ENCODE measurements at regions not wholly inside any gene's neighbourhood (a gene's known extent, or its start where the extent isn't known, plus 50 kb on each side); places are given as distances from the start of the nearest gene placed in this dataset.

DNA sequence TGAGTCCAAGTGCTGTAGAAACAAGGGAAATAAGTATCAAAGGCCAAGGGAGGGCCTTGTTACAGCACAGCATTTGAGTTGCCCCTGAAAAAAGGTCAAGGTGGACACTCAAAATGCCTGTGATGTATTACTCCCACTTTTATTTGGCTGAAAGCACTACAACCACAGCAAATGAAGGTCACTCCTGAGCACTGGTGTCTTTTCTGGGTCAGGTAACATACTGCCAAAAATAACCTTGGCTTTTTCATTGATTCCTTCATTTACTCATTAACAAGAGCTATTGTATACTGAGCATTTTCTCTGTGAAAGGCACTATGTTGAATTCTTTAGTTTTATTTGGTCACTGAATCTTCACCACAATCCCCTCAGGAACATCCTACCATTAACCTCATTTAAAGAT is 590.3 kb downstream of the BCL11A start:
- CTCF ChIA-PET = no interaction called here
- no peak for ATAC-seq (ENCODE audit: poor library complexity)
- no peak overlapping the region for H3K4me3 Mint-ChIP-seq

GRCh38 chr2:59961746-59962145 is 591.7 kb downstream of the BCL11A start:
- no peak overlapping the region for H3K4me3 ChIP-seq (ENCODE audit: low read length)
- H3K27me3 ChIP-seq (ENCODE audit: control insufficient read depth in 1 of 2, insufficient read depth in 2 of 2, low read length in 2 of 2) = no peaks in the 10 kb centered on the region
- TF ChIP-seq CTCF (IDR thresholded peaks at IDR 0.05) = no peak
- no peaks in the 10 kb centered on the region for H3K36me3 ChIP-seq (ENCODE audit: insufficient read depth, low read length)
- no peak overlapping the region for H3K27ac ChIP-seq (ENCODE audit: low read depth in 1 of 2, low read length in 2 of 2)
- POLR2A ChIA-PET = no interaction called here
- Mint-ChIP-seq H3K4me3 (no peak overlapping the region), H3K36me3 (ENCODE audit: low read depth) (no peaks in the 10 kb centered on the region), H3K27me3 (no peaks in the 10 kb centered on the region), H3K9me3 (no peaks in the 10 kb centered on the region), H3K4me1 (ENCODE audit: low read depth) (no peaks in the 10 kb centered on the region), H3K27ac (no peak overlapping the region)
- CTCF ChIA-PET = no interaction called here
- H3K4me1 ChIP-seq (ENCODE audit: insufficient read depth, low read length) = no peaks in the 10 kb centered on the region
- ATAC-seq (ENCODE audit: poor library complexity) (no peak), DNase-seq (no peak)
- no peaks in the 10 kb centered on the region for H3K9me3 ChIP-seq (ENCODE audit: control insufficient read depth in 1 of 2, insufficient read depth in 1 of 2, low read length in 2 of 2)
- intact Hi-C loops (cut with DNase I, micrococcal nuclease) = no loop called here

More for the DNA sequence above, 590.3 kb downstream of the BCL11A start:
- H3K36me3 ChIP-seq (ENCODE audit: insufficient read depth, low read length) = no peaks in the 10 kb centered on the region
- H3K9me3 ChIP-seq (ENCODE audit: control insufficient read depth in 1 of 2, insufficient read depth in 1 of 2, low read length in 2 of 2) = no peaks in the 10 kb centered on the region
- Mint-ChIP-seq H3K9me3 (no peaks in the 10 kb centered on the region), H3K27me3 (no peaks in the 10 kb centered on the region), H3K27ac (no peak overlapping the region), H3K36me3 (ENCODE audit: low read depth) (no peaks in the 10 kb centered on the region), H3K4me1 (ENCODE audit: low read depth) (no peaks in the 10 kb centered on the region)
- H3K4me1 ChIP-seq (ENCODE audit: insufficient read depth, low read length) = no peaks in the 10 kb centered on the region
- H3K27me3 ChIP-seq (ENCODE audit: control insufficient read depth in 1 of 2, insufficient read depth in 2 of 2, low read length in 2 of 2) = no peaks in the 10 kb centered on the region
- DNase-seq = no peak
- H3K27ac ChIP-seq (ENCODE audit: low read depth in 1 of 2, low read length in 2 of 2) = no peak overlapping the region
- TF ChIP-seq CTCF (IDR thresholded peaks at IDR 0.05) = no peak
- intact Hi-C loops (cut with DNase I, micrococcal nuclease) = no loop called here
- POLR2A ChIA-PET = no interaction called here
- no peak overlapping the region for H3K4me3 ChIP-seq (ENCODE audit: low read length)

- POLR2A ChIA-PET = no interaction called here
- no peaks in the 10 kb centered on the region for H3K4me1 ChIP-seq (ENCODE audit: insufficient read depth, low read length)
- H3K4me3 Mint-ChIP-seq = no peak overlapping the region
- H3K36me3 Mint-ChIP-seq (ENCODE audit: low read depth) = no peaks in the 10 kb centered on the region
- CTCF ChIA-PET = no interaction called here
- ATAC-seq (ENCODE audit: poor library complexity) = no peak
- H3K27me3 Mint-ChIP-seq = no peaks in the 10 kb centered on the region
- no peak overlapping the region for H3K27ac Mint-ChIP-seq
- H3K36me3 ChIP-seq (ENCODE audit: insufficient read depth, low read length) = no peaks in the 10 kb centered on the region
- no peaks in the 10 kb centered on the region for H3K9me3 Mint-ChIP-seq
- DNase-seq = no peak
- no peak for TF ChIP-seq CTCF (IDR thresholded peaks at IDR 0.05)
- intact Hi-C loops (cut with DNase I, micrococcal nuclease) = no loop called here
- H3K4me1 Mint-ChIP-seq (ENCODE audit: low read depth) = no peaks in the 10 kb centered on the region
- H3K4me3 ChIP-seq (ENCODE audit: low read length) = no peak overlapping the region
- no peak overlapping the region for H3K27ac ChIP-seq (ENCODE audit: low read depth in 1 of 2, low read length in 2 of 2)
- H3K9me3 ChIP-seq (ENCODE audit: control insufficient read depth in 1 of 2, insufficient read depth in 1 of 2, low read length in 2 of 2) = no peaks in the 10 kb centered on the region
- H3K27me3 ChIP-seq (ENCODE audit: control insufficient read depth in 1 of 2, insufficient read depth in 2 of 2, low read length in 2 of 2) = no peaks in the 10 kb centered on the region
Measured at GRCh38 chr2:59959944-59960343, 593.5 kb downstream of the BCL11A start.

All from CD4-positive, alpha-beta T cell (primary cell).